PC-3 (cell line): ENCODE measurements at regions not wholly inside any gene's neighbourhood (a gene's known extent, or its start where the extent isn't known, plus 50 kb on each side); places are given as distances from the start of the nearest gene placed in this dataset.

Source experiments
- ATAC-seq: fragments of 200-7000 bp; cut with Tn5 transposase; 2 replicates; pipeline ENCODE4 v1.9.1; 2020; ENCODE audit warnings: mild to moderate bottlenecking, moderate library complexity
- BruUV-seq: library from RNA; stranded (reverse); fragments of 400-500 nt; replicated peaks from 2 replicates; lab custom pipeline; 2021; lab: Mats Ljungman, UMichigan
- CTCF ChIA-PET: fragments of 300-600 bp; sonication (Branson Sonifier 250); formaldehyde crosslinking; loops from one replicate; lab custom pipeline; 2022; ENCODE audit warnings: antibody characterized with exemption; lab: Charles Lee
- POLR2A ChIA-PET: fragments of 300-600 bp; sonication (Branson Sonifier 250); formaldehyde crosslinking; loops from one replicate; lab custom pipeline; 2022; ENCODE audit warnings: antibody characterized with exemption; ENCODE audit not compliant: unreplicated experiment; lab: Charles Lee
- DNase-seq: peaks from one replicate; pipeline ENCODE4 v3.0.0-alpha.2; 2015
- H2AFZ ChIP-seq: fragments of 300-600 bp; sonication (generic); 2 replicates; pipeline ENCODE4 v1.6.0; 2016; ENCODE audit warnings: antibody characterized with exemption, low read length
- H3F3A ChIP-seq: fragments of 300-600 bp; sonication (generic); one replicate; pipeline ENCODE4 v1.6.0; 2017; ENCODE audit warnings: antibody characterized with exemption, low read length, control low read depth, mild to moderate bottlenecking; ENCODE audit not compliant: unreplicated experiment
- H3K27ac ChIP-seq: fragments of 300-600 bp; sonication (generic); 2 replicates; pipeline ENCODE4 v1.5.1; 2016; ENCODE audit warnings: mild to moderate bottlenecking, low read length
- H3K27me3 ChIP-seq: fragments of 300-600 bp; sonication (generic); 2 replicates; pipeline ENCODE4 v1.6.1; 2016; ENCODE audit warnings: low read length, mixed read lengths
- H3K36me3 ChIP-seq: fragments of 300-600 bp; sonication (generic); 2 replicates; pipeline ENCODE4 v1.6.1; 2016; ENCODE audit warnings: low read depth, mixed run types, low read length, mixed read lengths
- H3K4me1 ChIP-seq: fragments of 300-600 bp; sonication (generic); 2 replicates; pipeline ENCODE4 v1.5.1; 2016; ENCODE audit warnings: low read length; ENCODE audit not compliant: insufficient read depth
- H3K4me2 ChIP-seq: fragments of 300-600 bp; sonication (generic); 2 replicates; pipeline ENCODE4 v1.6.0; 2016; ENCODE audit warnings: low read length
- H3K4me3 ChIP-seq: fragments of 300-600 bp; sonication (generic); 2 replicates; pipeline ENCODE4 v1.5.1; 2016; ENCODE audit warnings: mild to moderate bottlenecking, low read length, mixed read lengths
- H3K79me2 ChIP-seq: fragments of 300-600 bp; sonication (generic); 2 replicates; pipeline ENCODE4 v1.6.1; 2017; ENCODE audit warnings: low read length, mixed read lengths
- H3K9ac ChIP-seq: fragments of 300-600 bp; sonication (generic); 2 replicates; pipeline ENCODE4 v1.6.0; 2016; ENCODE audit warnings: mild to moderate bottlenecking, low read length
- H3K9me2 ChIP-seq: fragments of 300-600 bp; sonication (generic); replicated peaks from 2 replicates; pipeline ENCODE4 v1.6.1; 2016; ENCODE audit warnings: mixed run types, low read length, mixed read lengths
- H3K9me3 ChIP-seq: fragments of 300-600 bp; sonication (generic); 2 replicates; pipeline ENCODE4 v1.6.1; 2016; ENCODE audit warnings: low read length, mixed read lengths
- H4K20me1 ChIP-seq: fragments of 300-600 bp; sonication (generic); 2 replicates; pipeline ENCODE4 v1.6.1; 2016; ENCODE audit warnings: low read length, mixed read lengths
- EZH2 ChIP-seq: fragments of 300-600 bp; sonication (generic); IDR thresholded peaks from one replicate; pipeline ENCODE4 v1.6.1; 2017; ENCODE audit warnings: antibody characterized with exemption, mild to moderate bottlenecking, low read length; ENCODE audit not compliant: unreplicated experiment
- EZH2phosphoT487 ChIP-seq: fragments of 300-600 bp; sonication (generic); IDR thresholded peaks from 2 replicates; pipeline ENCODE4 v1.6.1; 2018; ENCODE audit warnings: mild to moderate bottlenecking, antibody characterized with exemption, low read length, borderline replicate concordance
- intact Hi-C: fragments of 100-400 bp; cut with micrococcal nuclease; formaldehyde crosslinking; loops from 2 replicates; pipeline ENCODE4 v1.9.0; 2023
- TF ChIP-seq, protein P1 (sequence below): fragments of 300-600 bp; sonication (generic); conservative IDR thresholded peaks from 2 replicates; pipeline ENCODE4 v1.5.1; 2017; ENCODE audit warnings: antibody characterized with exemption, low read depth, mild to moderate bottlenecking, low read length

GRCh38 chr3:181772166-181772565, 60.4 kb downstream of the SOX2 start:
- no peaks in the 10 kb centered on the region for H3K79me2 ChIP-seq
- H3K9ac ChIP-seq = no peak overlapping the region
- no peaks in the 10 kb centered on the region for H3K9me2 ChIP-seq
- H3K27ac ChIP-seq = no peak overlapping the region
- H4K20me1 ChIP-seq = no peaks in the 10 kb centered on the region
- CTCF ChIA-PET = no interaction called here
- no peak overlapping the region for H3K4me3 ChIP-seq
- H3K4me1 ChIP-seq = no peaks in the 10 kb centered on the region
- DNase-seq = no peak
- no TSS peak for BruUV-seq
- no peak overlapping the region for H2AFZ ChIP-seq
- TF ChIP-seq EZH2 (no peak), EZH2phosphoT487 (no peak)
- TF ChIP-seq, protein P1, sequence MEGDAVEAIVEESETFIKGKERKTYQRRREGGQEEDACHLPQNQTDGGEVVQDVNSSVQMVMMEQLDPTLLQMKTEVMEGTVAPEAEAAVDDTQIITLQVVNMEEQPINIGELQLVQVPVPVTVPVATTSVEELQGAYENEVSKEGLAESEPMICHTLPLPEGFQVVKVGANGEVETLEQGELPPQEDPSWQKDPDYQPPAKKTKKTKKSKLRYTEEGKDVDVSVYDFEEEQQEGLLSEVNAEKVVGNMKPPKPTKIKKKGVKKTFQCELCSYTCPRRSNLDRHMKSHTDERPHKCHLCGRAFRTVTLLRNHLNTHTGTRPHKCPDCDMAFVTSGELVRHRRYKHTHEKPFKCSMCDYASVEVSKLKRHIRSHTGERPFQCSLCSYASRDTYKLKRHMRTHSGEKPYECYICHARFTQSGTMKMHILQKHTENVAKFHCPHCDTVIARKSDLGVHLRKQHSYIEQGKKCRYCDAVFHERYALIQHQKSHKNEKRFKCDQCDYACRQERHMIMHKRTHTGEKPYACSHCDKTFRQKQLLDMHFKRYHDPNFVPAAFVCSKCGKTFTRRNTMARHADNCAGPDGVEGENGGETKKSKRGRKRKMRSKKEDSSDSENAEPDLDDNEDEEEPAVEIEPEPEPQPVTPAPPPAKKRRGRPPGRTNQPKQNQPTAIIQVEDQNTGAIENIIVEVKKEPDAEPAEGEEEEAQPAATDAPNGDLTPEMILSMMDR = no peak
- no peaks in the 10 kb centered on the region for H3K36me3 ChIP-seq
- no peaks in the 10 kb centered on the region for H3F3A ChIP-seq
- no peak for ATAC-seq
- H3K27me3 ChIP-seq = peaks cover 42% of the 10 kb centered on the region
- H3K9me3 ChIP-seq = no peaks in the 10 kb centered on the region
- POLR2A ChIA-PET = no interaction called here
- H3K4me2 ChIP-seq = no peak overlapping the region
- intact Hi-C loops = no loop called here

DNA sequence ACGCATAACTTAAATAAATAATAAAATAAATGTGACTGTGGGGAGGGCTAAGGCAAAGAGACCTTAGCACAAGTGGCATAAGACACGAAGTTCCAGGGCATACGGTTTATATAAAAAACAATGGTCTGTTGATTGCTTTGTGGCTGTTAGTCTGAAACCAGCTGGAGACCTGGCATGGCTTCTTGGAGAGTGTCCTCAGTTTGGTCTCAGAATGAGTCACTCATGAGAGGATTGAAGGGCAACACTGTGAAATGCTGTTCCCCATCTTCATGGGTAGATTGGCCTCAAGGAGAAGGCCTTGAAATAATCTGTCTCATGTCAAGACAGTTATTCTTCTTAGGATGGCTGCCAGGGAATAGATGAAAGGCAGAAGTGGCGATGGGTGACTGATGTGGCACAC, 62.2 kb downstream of the SOX2 start:
- Histone ChIP-seq H3K27ac (no peak overlapping the region), H3K36me3 (no peaks in the 10 kb centered on the region), H3F3A (no peaks in the 10 kb centered on the region), H3K4me1 (no peaks in the 10 kb centered on the region), H3K9me2 (no peaks in the 10 kb centered on the region), H3K79me2 (no peaks in the 10 kb centered on the region), H3K9ac (no peak overlapping the region), H4K20me1 (no peaks in the 10 kb centered on the region), H3K4me3 (no peak overlapping the region), H3K4me2 (no peak overlapping the region), H3K27me3 (peaks cover 26% of the 10 kb centered on the region), H3K9me3 (no peaks in the 10 kb centered on the region), H2AFZ (no peak overlapping the region)
- ATAC-seq (no peak), DNase-seq (no peak)
- intact Hi-C loops = no loop called here
- TF ChIP-seq, protein P1 = no peak
- TF ChIP-seq EZH2 (no peak), EZH2phosphoT487 (no peak)
- no TSS peak for BruUV-seq
- CTCF ChIA-PET = no interaction called here
- POLR2A ChIA-PET = no interaction called here

DNA sequence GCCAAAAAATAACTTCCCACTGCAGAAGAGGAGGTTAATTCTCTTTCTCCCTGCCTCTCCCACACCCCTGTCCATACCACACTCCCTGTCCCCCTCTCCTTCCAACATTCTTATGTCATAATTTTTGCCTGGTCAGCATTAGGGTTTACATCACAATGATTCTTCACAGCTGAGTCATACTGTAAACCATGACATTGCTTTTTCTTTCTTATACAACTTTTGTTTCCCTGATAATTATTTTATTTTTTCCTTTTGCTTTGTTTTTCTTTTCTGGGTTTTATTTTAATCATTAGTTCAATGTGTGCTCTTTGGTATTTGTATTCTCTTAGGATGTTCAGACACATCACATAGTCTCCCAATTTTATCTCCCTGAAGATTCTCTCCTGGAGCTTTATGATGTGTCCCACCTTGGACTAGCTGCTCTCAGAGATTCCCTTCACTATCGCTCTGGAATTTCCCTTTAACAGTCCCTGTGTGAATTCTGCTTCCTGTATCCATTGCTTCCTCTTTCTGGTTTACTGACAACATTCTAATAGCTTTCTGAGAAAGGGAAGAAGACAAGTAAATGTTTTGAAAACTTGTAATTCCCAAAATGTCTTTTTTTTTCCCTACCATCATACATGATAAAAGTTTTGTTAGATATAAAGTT, 70.7 kb downstream of the SOX2 start:
- H3K36me3 ChIP-seq = no peaks in the 10 kb centered on the region
- BruUV-seq = no TSS peak
- H3F3A ChIP-seq = no peaks in the 10 kb centered on the region
- peak; percentile 53 for DNase-seq
- no peaks in the 10 kb centered on the region for H3K27me3 ChIP-seq
- H3K27ac ChIP-seq = peak overlapping the region; percentile 28
- H3K9me3 ChIP-seq = no peaks in the 10 kb centered on the region
- TF ChIP-seq EZH2 (no peak), EZH2phosphoT487 (no peak)
- TF ChIP-seq, protein P1 = no peak
- ChIA-PET CTCF (no interaction called here), POLR2A (interaction anchor here (0.7 kb wide), 1 partner anchor 41 kb away, joined by 8 read pairs; no protein-coding TSS in a partner anchor)
- intact Hi-C loops = no loop called here
- H3K9ac ChIP-seq = no peak overlapping the region
- peak overlapping the region; percentile 68 for H3K4me2 ChIP-seq
- peak overlapping the region; percentile 17; the same call in 1 of the 2 replicates for H3K4me3 ChIP-seq
- peaks cover 6% of the 10 kb centered on the region; the same call in 1 of the 2 replicates for H3K4me1 ChIP-seq
- H2AFZ ChIP-seq = peak overlapping the region; percentile 61
- no peaks in the 10 kb centered on the region for H4K20me1 ChIP-seq
- no peak for ATAC-seq
- H3K9me2 ChIP-seq = no peaks in the 10 kb centered on the region
- no peaks in the 10 kb centered on the region for H3K79me2 ChIP-seq
